GM12878 (cell line): ENCODE measurements at regions not wholly inside any gene's neighbourhood (a gene's known extent, or its start where the extent isn't known, plus 50 kb on each side); places are given as distances from the start of the nearest gene placed in this dataset.

Source experiments
- ATAC-seq: fragments of 200-7000 bp; cut with Tn5 transposase; 3 replicates; pipeline ENCODE4 v1.9.1; 2020; ENCODE audit warnings: mild to moderate bottlenecking, moderate library complexity
- BruUV-seq: library from RNA; stranded (reverse); fragments of 400-500 nt; replicated peaks from 2 replicates; lab custom pipeline; 2021; lab: Mats Ljungman, UMichigan
- CTCF ChIA-PET: fragments of 300-600 bp; sonication (Branson Sonifier 250); formaldehyde crosslinking; extraction: SDS; loops from one replicate; lab custom pipeline; 2021; ENCODE audit warnings: inconsistent platforms; lab: Yijun Ruan, JAX
- POLR2A ChIA-PET: fragments of 350-600 bp; formaldehyde crosslinking; extraction: SDS; loops from one replicate; lab custom pipeline; 2021; ENCODE audit warnings: inconsistent platforms; lab: Charles Lee
- RAD21 ChIA-PET: fragments of 300-600 bp; sonication (Branson Sonifier 250); formaldehyde crosslinking; loops from one replicate; lab custom pipeline; 2023; ENCODE audit warnings: antibody characterized with exemption; ENCODE audit not compliant: unreplicated experiment; lab: Charles Lee
- SMC1A ChIA-PET: fragments of 300-600 bp; sonication (Branson Sonifier 250); formaldehyde crosslinking; loops from one replicate; lab custom pipeline; 2023; ENCODE audit not compliant: unreplicated experiment, uncharacterized antibody; lab: Charles Lee
- DNase-seq: peaks from one replicate; pipeline ENCODE4 v3.0.0-alpha.2; 2011; ENCODE audit warnings: low read depth, low spot score
- FAIRE-seq: peaks from 3 replicates; lab custom pipeline; 2011; peaks lifted over from hg19 to GRCh38; lab: Jason Lieb, UNC
- H2AFZ ChIP-seq: 2 replicates; pipeline ENCODE4 v1.6.0; 2011; ENCODE audit warnings: low read depth, low read length, control low read depth; ENCODE audit not compliant: control insufficient read depth
- H3K27ac ChIP-seq: 2 replicates; pipeline ENCODE4 v1.5.1; 2011; ENCODE audit warnings: control low read depth; ENCODE audit not compliant: control insufficient read depth, insufficient read depth
- H3K27me3 ChIP-seq, 2 experiments: replicated peaks in 1 of 2; 2 replicates each; pipeline versions ENCODE4 v1.6.0 to v1.6.1; 2011; ENCODE audit warnings: low read length in 1 of 2; ENCODE audit not compliant: control insufficient read depth in 2 of 2, insufficient read depth in 2 of 2
- H3K36me3 ChIP-seq, 2 experiments: 2 replicates each; pipeline ENCODE4 v1.5.1; 2011; ENCODE audit warnings: low read length in 1 of 2; ENCODE audit not compliant: control insufficient read depth in 2 of 2, insufficient read depth in 2 of 2
- H3K4me1 ChIP-seq: 2 replicates; pipeline ENCODE4 v1.6.1; 2011; ENCODE audit warnings: mild to moderate bottlenecking, low read length, moderate library complexity, mixed read lengths; ENCODE audit not compliant: control insufficient read depth, insufficient read depth
- H3K4me2 ChIP-seq: 2 replicates; pipeline ENCODE4 v1.6.0; 2011; ENCODE audit warnings: control low read depth; ENCODE audit not compliant: control insufficient read depth, insufficient read depth
- H3K4me3 ChIP-seq: fragments of 200-600 bp; sonication (generic); 2 replicates; pipeline ENCODE4 v1.5.1; 2016
- H3K79me2 ChIP-seq: 2 replicates; pipeline ENCODE4 v1.6.0; 2011; ENCODE audit warnings: low read length; ENCODE audit not compliant: control insufficient read depth, insufficient read depth
- H3K9ac ChIP-seq: 2 replicates; pipeline ENCODE4 v1.8.0; 2011; ENCODE audit warnings: low read length, control low read depth, mixed read lengths; ENCODE audit not compliant: control insufficient read depth, insufficient read depth
- H3K9me3 ChIP-seq: replicated peaks from 3 replicates; pipeline ENCODE4 v1.5.1; 2011; ENCODE audit warnings: mild to moderate bottlenecking, low read length; ENCODE audit not compliant: control insufficient read depth, insufficient read depth
- H4K20me1 ChIP-seq: 2 replicates; pipeline ENCODE4 v1.6.0; 2011; ENCODE audit not compliant: control insufficient read depth, insufficient read depth
- ASH2L ChIP-seq: fragments of 300-600, 200-600 bp; sonication (generic); IDR thresholded peaks from 2 replicates; pipeline ENCODE4 v1.6.1; 2017; ENCODE audit warnings: low read depth, mild to moderate bottlenecking, borderline replicate concordance
- E2F8 ChIP-seq: fragments of 450-650 bp; IDR thresholded peaks from 2 replicates; pipeline ENCODE4 v1.6.1; 2018; ENCODE audit warnings: mild to moderate bottlenecking, low read depth, moderate library complexity; ENCODE audit not compliant: partially characterized antibody
- MTA2 ChIP-seq: fragments of 450-650 bp; IDR thresholded peaks from 2 replicates; pipeline ENCODE4 v1.6.1; 2016; ENCODE audit warnings: low read depth, mild to moderate bottlenecking, moderate library complexity
- RAD21 ChIP-seq: IDR thresholded peaks from 2 replicates; pipeline ENCODE4 v1.6.1; 2011; ENCODE audit warnings: mild to moderate bottlenecking, low read depth, low read length, moderate library complexity; ENCODE audit not compliant: insufficient read depth
- SKIL ChIP-seq: fragments of 450-650 bp; IDR thresholded peaks from 2 replicates; pipeline ENCODE4 v1.6.1; 2017; ENCODE audit warnings: mild to moderate bottlenecking, low read depth, inconsistent platforms; ENCODE audit not compliant: poor library complexity, severe bottlenecking
- SPI1 ChIP-seq: IDR thresholded peaks from 2 replicates; pipeline ENCODE4 v1.6.1; 2011; ENCODE audit warnings: low read depth, mild to moderate bottlenecking, low read length, moderate library complexity, borderline replicate concordance; ENCODE audit not compliant: insufficient read depth
- ZBTB40 ChIP-seq: fragments of 450-650 bp; IDR thresholded peaks from 2 replicates; pipeline ENCODE4 v1.6.1; 2016; ENCODE audit warnings: mild to moderate bottlenecking, moderate library complexity, borderline replicate concordance
- ZNF274 ChIP-seq: IDR thresholded peaks from one replicate; pipeline ENCODE4 v1.8.0; 2011; ENCODE audit not compliant: insufficient read length, insufficient read depth
- WGBS: methylation state at CpG from one replicate; pipeline ENCODE4 v1.1.6; 2016; ENCODE audit warnings: low lambda C conversion rate; ENCODE audit not compliant: insufficient replicate concordance, insufficient coverage; ENCODE audit errors: missing lambda C conversion rate; 5-methylcytosine and 5-hydroxymethylcytosine counted together
- in situ Hi-C: fragments of 300-500 bp; cut with MboI; formaldehyde crosslinking; loops from 9 replicates; pipeline ENCODE4 v1.14.3; 2018; ENCODE audit warnings: mixed read lengths
- intact Hi-C: fragments of 100-400 bp; cut with micrococcal nuclease; formaldehyde crosslinking; loops from one replicate; pipeline ENCODE4 v1.14.2; 2022; ENCODE audit not compliant: unreplicated experiment

- intact Hi-C loops (no loop called here), in situ Hi-C loops (no loop called here)
- no peak overlapping the region for H3K4me3 ChIP-seq
- SMC1A ChIA-PET = no interaction called here
- no peaks in the 10 kb centered on the region for H3K36me3 ChIP-seq
- BruUV-seq = no TSS peak
- FAIRE-seq = no peak
- POLR2A ChIA-PET = interaction anchor here (0.6 kb wide), 1 partner anchor 1125 kb away, joined by 3 read pairs; no protein-coding TSS in a partner anchor
- no peaks in the 10 kb centered on the region for H3K9me3 ChIP-seq
- H3K9ac ChIP-seq = no peak overlapping the region
- H3K79me2 ChIP-seq = no peaks in the 10 kb centered on the region
- no peak for DNase-seq
- H2AFZ ChIP-seq = no peak overlapping the region
- no peaks in the 10 kb centered on the region for H3K4me1 ChIP-seq
- no peak for ATAC-seq
- WGBS = 9% methylated on average over 7 of the region's 7 CpGs
- CTCF ChIA-PET = no interaction called here
- no peaks in the 10 kb centered on the region for H4K20me1 ChIP-seq
- TF ChIP-seq SPI1 = no peak
- no peak for TF ChIP-seq ASH2L
- TF ChIP-seq ZNF274 = no peak
- no peak for TF ChIP-seq E2F8
- TF ChIP-seq SKIL = no peak
- no peak for TF ChIP-seq ZBTB40
- no peak for TF ChIP-seq MTA2
- TF ChIP-seq RAD21 = no peak
- no peak overlapping the region for H3K4me2 ChIP-seq
- no peak overlapping the region for H3K27ac ChIP-seq
- no peaks in the 10 kb centered on the region; a peak in 1 of 4 replicates for H3K27me3 ChIP-seq
- RAD21 ChIA-PET = no interaction called here
Measured at GRCh38 chr2:238698072-238698352, 149.9 kb upstream of the TWIST2 start.
